ENCODE measurements at regions not wholly inside any gene's neighbourhood (a gene's known extent, or its start where the extent isn't known, plus 50 kb on each side); places are given as distances from the start of the nearest gene placed in this dataset.

DNA sequence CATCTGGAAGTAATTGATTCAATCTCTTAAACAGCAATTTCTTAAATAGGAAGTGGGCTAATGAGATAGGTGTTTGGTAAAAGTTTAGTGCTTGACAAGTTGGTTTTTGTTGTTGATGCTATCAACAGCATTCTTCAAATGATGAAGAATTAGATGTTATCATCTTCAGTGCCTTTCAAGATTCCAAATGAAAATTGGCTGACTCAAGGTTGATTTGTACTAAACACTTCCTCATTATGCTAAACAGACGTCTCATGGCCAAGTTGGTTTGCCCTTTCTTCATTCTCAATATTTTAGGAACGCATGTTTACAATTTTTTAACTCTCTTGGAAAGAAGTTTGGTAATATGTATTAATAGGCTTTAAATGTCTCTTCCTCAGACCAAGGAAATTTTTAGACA, 86.0 kb downstream of the MID1IP1 start:
- TF ChIP-seq EZH2 (IDR thresholded peaks at IDR 0.05; ENCODE audit: borderline replicate concordance, low read depth, low read length) (no peak), MYC (IDR thresholded peaks at IDR 0.05; ENCODE audit: low read depth, low read length) (no peak), MYC (CRISPR knock-in tag; IDR thresholded peaks at IDR 0.05; ENCODE audit: borderline replicate concordance, low read depth) (no peak), ATF2 (CRISPR knock-in tag; IDR thresholded peaks at IDR 0.05) (no peak)
